ENCODE measurements at regions not wholly inside any gene's neighbourhood (a gene's known extent, or its start where the extent isn't known, plus 50 kb on each side); places are given as distances from the start of the nearest gene placed in this dataset.

DNA sequence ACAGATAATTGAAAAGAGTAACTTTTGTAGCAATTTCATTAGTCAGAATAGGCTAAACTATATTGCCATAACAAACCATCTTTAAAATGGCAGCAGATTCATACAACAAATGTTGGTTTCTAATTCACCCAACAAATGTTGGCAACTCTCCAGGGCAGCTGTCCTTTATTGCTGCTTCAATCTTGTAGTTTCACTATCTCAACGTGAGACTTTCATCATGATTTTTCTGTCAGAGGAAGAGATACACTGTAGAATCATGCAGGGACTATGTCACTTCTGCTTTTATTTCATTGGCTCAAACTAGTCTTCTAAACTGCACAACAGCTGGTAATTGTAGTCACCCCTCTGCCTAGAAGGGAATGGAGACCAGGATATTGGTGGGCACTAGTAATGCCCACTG lies 174.2 kb downstream of the TANC2 start:
- no peak overlapping the region for H3K27ac ChIP-seq (ENCODE audit: extremely low read depth, low read depth, low read length)
- no peak overlapping the region for H2AFZ ChIP-seq (ENCODE audit: low read depth, low read length)
- ChIA-PET POLR2A (no interaction called here), CTCF (ENCODE audit: low intra/inter-chr PET ratio) (no interaction called here)
- no peaks in the 10 kb centered on the region for H3K9me1 ChIP-seq (ENCODE audit: control insufficient read depth, insufficient read depth, low read length)
- DNase-seq (ENCODE audit: extremely low read depth in 1 of 4, low spot score in 3 of 4), result no peak
- no peaks in the 10 kb centered on the region for H3K9me3 ChIP-seq (replicated peaks; ENCODE audit: control insufficient read depth, insufficient read depth, low read depth, low read length)
- FAIRE-seq, result no peak
- no peak overlapping the region for H3K9ac ChIP-seq (ENCODE audit: insufficient read depth in 1 of 2, low read depth in 2 of 2, low read length in 2 of 2)
- no peaks in the 10 kb centered on the region for H4K20me1 ChIP-seq (replicated peaks; ENCODE audit: control insufficient read depth, insufficient read depth, low read length)
- intact Hi-C loops (cut with micrococcal nuclease) (no loop called here), in situ Hi-C loops (cut with MboI) (no loop called here)
- no peaks in the 10 kb centered on the region for H3K79me2 ChIP-seq (ENCODE audit: control insufficient read depth, insufficient read depth, low read length)
- no peak for ATAC-seq
- no peak overlapping the region for H3K4me2 ChIP-seq (ENCODE audit: insufficient read depth, low read length)
- TF ChIP-seq FOSL1 (tag; conservative IDR thresholded peaks at IDR 0.05) (no peak), NFIC (IDR thresholded peaks at IDR 0.05) (peak; percentile 57), POU5F1 (IDR thresholded peaks at IDR 0.05; ENCODE audit: borderline replicate concordance, low read depth, low read length, partially characterized antibody) (no peak), PURB (CRISPR knock-in tag; IDR thresholded peaks at IDR 0.05; ENCODE audit: low read depth) (no peak), POLR2H (tag; IDR thresholded peaks at IDR 0.05; ENCODE audit: low read depth) (no peak), FUS (optimal IDR thresholded peaks at IDR 0.05; ENCODE audit: low read depth, low read length) (no peak), KDM5B (IDR thresholded peaks at IDR 0.05; ENCODE audit: insufficient replicate concordance, low read depth, low read length) (no peak), DNMT1 (IDR thresholded peaks at IDR 0.05) (no peak)
- TF ChIP-seq, protein P1, sequence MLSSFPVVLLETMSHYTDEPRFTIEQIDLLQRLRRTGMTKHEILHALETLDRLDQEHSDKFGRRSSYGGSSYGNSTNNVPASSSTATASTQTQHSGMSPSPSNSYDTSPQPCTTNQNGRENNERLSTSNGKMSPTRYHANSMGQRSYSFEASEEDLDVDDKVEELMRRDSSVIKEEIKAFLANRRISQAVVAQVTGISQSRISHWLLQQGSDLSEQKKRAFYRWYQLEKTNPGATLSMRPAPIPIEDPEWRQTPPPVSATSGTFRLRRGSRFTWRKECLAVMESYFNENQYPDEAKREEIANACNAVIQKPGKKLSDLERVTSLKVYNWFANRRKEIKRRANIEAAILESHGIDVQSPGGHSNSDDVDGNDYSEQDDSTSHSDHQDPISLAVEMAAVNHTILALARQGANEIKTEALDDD (IDR thresholded peaks at IDR 0.05), result peak; percentile 47; the same call in 1 of the 2 replicates
- TF ChIP-seq, protein P2, sequence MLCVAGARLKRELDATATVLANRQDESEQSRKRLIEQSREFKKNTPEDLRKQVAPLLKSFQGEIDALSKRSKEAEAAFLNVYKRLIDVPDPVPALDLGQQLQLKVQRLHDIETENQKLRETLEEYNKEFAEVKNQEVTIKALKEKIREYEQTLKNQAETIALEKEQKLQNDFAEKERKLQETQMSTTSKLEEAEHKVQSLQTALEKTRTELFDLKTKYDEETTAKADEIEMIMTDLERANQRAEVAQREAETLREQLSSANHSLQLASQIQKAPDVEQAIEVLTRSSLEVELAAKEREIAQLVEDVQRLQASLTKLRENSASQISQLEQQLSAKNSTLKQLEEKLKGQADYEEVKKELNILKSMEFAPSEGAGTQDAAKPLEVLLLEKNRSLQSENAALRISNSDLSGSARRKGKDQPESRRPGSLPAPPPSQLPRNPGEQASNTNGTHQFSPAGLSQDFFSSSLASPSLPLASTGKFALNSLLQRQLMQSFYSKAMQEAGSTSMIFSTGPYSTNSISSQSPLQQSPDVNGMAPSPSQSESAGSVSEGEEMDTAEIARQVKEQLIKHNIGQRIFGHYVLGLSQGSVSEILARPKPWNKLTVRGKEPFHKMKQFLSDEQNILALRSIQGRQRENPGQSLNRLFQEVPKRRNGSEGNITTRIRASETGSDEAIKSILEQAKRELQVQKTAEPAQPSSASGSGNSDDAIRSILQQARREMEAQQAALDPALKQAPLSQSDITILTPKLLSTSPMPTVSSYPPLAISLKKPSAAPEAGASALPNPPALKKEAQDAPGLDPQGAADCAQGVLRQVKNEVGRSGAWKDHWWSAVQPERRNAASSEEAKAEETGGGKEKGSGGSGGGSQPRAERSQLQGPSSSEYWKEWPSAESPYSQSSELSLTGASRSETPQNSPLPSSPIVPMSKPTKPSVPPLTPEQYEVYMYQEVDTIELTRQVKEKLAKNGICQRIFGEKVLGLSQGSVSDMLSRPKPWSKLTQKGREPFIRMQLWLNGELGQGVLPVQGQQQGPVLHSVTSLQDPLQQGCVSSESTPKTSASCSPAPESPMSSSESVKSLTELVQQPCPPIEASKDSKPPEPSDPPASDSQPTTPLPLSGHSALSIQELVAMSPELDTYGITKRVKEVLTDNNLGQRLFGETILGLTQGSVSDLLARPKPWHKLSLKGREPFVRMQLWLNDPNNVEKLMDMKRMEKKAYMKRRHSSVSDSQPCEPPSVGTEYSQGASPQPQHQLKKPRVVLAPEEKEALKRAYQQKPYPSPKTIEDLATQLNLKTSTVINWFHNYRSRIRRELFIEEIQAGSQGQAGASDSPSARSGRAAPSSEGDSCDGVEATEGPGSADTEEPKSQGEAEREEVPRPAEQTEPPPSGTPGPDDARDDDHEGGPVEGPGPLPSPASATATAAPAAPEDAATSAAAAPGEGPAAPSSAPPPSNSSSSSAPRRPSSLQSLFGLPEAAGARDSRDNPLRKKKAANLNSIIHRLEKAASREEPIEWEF (CRISPR knock-in tag; IDR thresholded peaks at IDR 0.05), result no peak
- TF ChIP-seq, protein P3, sequence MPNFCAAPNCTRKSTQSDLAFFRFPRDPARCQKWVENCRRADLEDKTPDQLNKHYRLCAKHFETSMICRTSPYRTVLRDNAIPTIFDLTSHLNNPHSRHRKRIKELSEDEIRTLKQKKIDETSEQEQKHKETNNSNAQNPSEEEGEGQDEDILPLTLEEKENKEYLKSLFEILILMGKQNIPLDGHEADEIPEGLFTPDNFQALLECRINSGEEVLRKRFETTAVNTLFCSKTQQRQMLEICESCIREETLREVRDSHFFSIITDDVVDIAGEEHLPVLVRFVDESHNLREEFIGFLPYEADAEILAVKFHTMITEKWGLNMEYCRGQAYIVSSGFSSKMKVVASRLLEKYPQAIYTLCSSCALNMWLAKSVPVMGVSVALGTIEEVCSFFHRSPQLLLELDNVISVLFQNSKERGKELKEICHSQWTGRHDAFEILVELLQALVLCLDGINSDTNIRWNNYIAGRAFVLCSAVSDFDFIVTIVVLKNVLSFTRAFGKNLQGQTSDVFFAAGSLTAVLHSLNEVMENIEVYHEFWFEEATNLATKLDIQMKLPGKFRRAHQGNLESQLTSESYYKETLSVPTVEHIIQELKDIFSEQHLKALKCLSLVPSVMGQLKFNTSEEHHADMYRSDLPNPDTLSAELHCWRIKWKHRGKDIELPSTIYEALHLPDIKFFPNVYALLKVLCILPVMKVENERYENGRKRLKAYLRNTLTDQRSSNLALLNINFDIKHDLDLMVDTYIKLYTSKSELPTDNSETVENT (CRISPR knock-in tag; IDR thresholded peaks at IDR 0.05), result no peak
- TF ChIP-seq, protein P4, sequence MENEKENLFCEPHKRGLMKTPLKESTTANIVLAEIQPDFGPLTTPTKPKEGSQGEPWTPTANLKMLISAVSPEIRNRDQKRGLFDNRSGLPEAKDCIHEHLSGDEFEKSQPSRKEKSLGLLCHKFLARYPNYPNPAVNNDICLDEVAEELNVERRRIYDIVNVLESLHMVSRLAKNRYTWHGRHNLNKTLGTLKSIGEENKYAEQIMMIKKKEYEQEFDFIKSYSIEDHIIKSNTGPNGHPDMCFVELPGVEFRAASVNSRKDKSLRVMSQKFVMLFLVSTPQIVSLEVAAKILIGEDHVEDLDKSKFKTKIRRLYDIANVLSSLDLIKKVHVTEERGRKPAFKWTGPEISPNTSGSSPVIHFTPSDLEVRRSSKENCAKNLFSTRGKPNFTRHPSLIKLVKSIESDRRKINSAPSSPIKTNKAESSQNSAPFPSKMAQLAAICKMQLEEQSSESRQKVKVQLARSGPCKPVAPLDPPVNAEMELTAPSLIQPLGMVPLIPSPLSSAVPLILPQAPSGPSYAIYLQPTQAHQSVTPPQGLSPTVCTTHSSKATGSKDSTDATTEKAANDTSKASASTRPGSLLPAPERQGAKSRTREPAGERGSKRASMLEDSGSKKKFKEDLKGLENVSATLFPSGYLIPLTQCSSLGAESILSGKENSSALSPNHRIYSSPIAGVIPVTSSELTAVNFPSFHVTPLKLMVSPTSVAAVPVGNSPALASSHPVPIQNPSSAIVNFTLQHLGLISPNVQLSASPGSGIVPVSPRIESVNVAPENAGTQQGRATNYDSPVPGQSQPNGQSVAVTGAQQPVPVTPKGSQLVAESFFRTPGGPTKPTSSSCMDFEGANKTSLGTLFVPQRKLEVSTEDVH (IDR thresholded peaks at IDR 0.05; ENCODE audit: low read depth, partially characterized antibody), result no peak
- H3K4me3 ChIP-seq, result no peak overlapping the region
- WGBS (ENCODE audit: insufficient coverage, low coverage, missing lambda C conversion rate), result 0% methylated on average over 1 of the region's 1 CpG
- H3K4me1 ChIP-seq (replicated peaks in 1 of 2; ENCODE audit: control insufficient read depth in 2 of 2, insufficient read depth in 2 of 2, low read length in 2 of 2), result no peaks in the 10 kb centered on the region
- no TSS peak for BruUV-seq (replicated peaks)
- H3K36me3 ChIP-seq (ENCODE audit: control insufficient read depth, insufficient read depth, low read length), result no peaks in the 10 kb centered on the region
- H3K27me3 ChIP-seq (ENCODE audit: control insufficient read depth in 2 of 2, insufficient read depth in 2 of 2, low read length in 2 of 2), result no peaks in the 10 kb centered on the region
